ENCODE measurements at regions not wholly inside any gene's neighbourhood (a gene's known extent, or its start where the extent isn't known, plus 50 kb on each side); places are given as distances from the start of the nearest gene placed in this dataset.
"Not testable (repeated sequence)": the region's sequence is repeated elsewhere in the genome, so short reads cannot be mapped to it uniquely, and the experiment has no call there.

GRCh38 chrX:93868289-93868965 lies 194.4 kb downstream of the FAM133A start:
- DNase-seq (ENCODE audit: low read depth in 2 of 2), result peak in 1 of 2 donors; percentile 3
- H3K4me3 ChIP-seq (replicated peaks in 1 of 2; ENCODE audit: low read depth in 2 of 2, low read length in 2 of 2), result no peak overlapping the region
- TF ChIP-seq CTCF (IDR thresholded peaks at IDR 0.05; ENCODE audit: low read depth, low read length), result no peak

- no peak overlapping the region for H3K4me3 ChIP-seq (replicated peaks in 1 of 2; ENCODE audit: low read depth in 2 of 2, low read length in 2 of 2)
- TF ChIP-seq CTCF (IDR thresholded peaks at IDR 0.05; ENCODE audit: low read depth, low read length), result peak; percentile 15
- DNase-seq (ENCODE audit: low read depth in 2 of 2), result peak; percentile 2 to 23
These were observed 200.5 kb downstream of the FAM133A start for GRCh38 chrX:93874554-93874953.

GRCh38 chrX:93875621-93876282 lies 201.7 kb downstream of the FAM133A start:
- no peak for TF ChIP-seq CTCF (IDR thresholded peaks at IDR 0.05; ENCODE audit: low read depth, low read length)
- no peak overlapping the region for H3K4me3 ChIP-seq (replicated peaks in 1 of 2; ENCODE audit: low read depth in 2 of 2, low read length in 2 of 2)
- no peak for DNase-seq (ENCODE audit: low read depth in 2 of 2)

GRCh38 chrX:93921041-93921440 lies 247.0 kb downstream of the FAM133A start:
- not testable (repeated sequence) for H3K4me3 ChIP-seq (replicated peaks in 1 of 2; ENCODE audit: low read depth in 2 of 2, low read length in 2 of 2); DNase-seq (ENCODE audit: low read depth in 2 of 2)

- DNase-seq (ENCODE audit: low read depth in 2 of 2), result no peak
- TF ChIP-seq CTCF (IDR thresholded peaks at IDR 0.05; ENCODE audit: low read depth, low read length), result no peak
- no peak overlapping the region for H3K4me3 ChIP-seq (replicated peaks in 1 of 2; ENCODE audit: low read depth in 2 of 2, low read length in 2 of 2)
These were observed 258.6 kb downstream of the FAM133A start for GRCh38 chrX:93932471-93933220.

- no peak for TF ChIP-seq CTCF (IDR thresholded peaks at IDR 0.05; ENCODE audit: low read depth, low read length)
- no peak for DNase-seq (ENCODE audit: low read depth in 2 of 2)
These were observed 303.6 kb downstream of the FAM133A start for GRCh38 chrX:93977641-93978040.

More at GRCh38 chrX:93977641-93978040, 303.6 kb downstream of the FAM133A start:
- H3K4me3 ChIP-seq (replicated peaks in 1 of 2; ENCODE audit: low read depth in 2 of 2, low read length in 2 of 2), result no peak overlapping the region

All from cardiac fibroblast (primary cell).